ENCODE measurements at regions not wholly inside any gene's neighbourhood (a gene's known extent, or its start where the extent isn't known, plus 50 kb on each side); places are given as distances from the start of the nearest gene placed in this dataset.

DNA sequence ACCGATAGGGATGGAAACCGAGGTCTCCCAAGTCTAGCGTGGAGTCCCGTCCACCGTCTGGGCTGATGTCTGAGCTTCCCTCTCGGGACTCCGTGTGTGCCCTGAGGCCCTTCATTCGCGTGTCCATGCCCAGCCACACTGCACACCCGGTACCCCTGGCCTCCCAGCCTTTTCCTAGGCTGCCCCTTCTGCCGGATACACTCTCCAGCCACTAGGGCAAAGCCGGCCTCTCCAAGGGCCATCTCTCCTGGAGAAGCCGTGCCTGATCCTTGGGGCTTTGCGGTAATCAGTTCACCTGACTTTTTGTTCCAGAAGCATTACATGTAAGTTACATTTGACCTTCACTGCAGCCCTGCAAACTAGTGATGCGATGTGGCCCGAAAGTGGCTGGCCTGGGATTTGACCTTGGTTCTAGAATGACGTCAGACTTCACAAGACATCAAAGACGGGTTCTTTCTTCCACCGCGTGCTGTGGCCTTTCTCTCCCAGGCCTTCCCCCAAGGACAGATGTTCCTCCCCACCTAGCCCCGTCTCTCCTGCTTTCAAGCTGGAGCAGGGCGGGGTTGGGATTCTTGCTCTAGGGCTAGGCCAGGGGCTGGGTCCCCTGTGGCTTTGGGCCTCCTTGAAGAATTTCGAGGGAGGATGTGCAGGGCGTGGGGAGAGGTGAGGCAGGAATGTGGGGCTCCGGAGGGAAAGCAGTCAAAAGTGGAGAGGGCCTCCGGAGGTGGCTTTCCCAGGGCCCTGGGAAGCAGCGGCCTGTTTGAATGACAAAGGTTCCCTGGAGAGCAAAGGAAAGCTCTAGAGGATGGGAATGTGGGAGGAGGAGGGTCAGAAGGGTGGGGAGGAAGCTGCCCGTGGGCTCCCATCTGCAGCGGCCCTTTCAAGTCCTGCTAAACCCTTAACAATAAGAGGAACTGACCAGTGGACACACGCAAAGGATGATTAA lies 49.7 kb upstream of the SLC2A1 start:
- DNase-seq, result no peak
